ENCODE measurements at regions not wholly inside any gene's neighbourhood (a gene's known extent, or its start where the extent isn't known, plus 50 kb on each side); places are given as distances from the start of the nearest gene placed in this dataset.

- TF ChIP-seq, protein P1, sequence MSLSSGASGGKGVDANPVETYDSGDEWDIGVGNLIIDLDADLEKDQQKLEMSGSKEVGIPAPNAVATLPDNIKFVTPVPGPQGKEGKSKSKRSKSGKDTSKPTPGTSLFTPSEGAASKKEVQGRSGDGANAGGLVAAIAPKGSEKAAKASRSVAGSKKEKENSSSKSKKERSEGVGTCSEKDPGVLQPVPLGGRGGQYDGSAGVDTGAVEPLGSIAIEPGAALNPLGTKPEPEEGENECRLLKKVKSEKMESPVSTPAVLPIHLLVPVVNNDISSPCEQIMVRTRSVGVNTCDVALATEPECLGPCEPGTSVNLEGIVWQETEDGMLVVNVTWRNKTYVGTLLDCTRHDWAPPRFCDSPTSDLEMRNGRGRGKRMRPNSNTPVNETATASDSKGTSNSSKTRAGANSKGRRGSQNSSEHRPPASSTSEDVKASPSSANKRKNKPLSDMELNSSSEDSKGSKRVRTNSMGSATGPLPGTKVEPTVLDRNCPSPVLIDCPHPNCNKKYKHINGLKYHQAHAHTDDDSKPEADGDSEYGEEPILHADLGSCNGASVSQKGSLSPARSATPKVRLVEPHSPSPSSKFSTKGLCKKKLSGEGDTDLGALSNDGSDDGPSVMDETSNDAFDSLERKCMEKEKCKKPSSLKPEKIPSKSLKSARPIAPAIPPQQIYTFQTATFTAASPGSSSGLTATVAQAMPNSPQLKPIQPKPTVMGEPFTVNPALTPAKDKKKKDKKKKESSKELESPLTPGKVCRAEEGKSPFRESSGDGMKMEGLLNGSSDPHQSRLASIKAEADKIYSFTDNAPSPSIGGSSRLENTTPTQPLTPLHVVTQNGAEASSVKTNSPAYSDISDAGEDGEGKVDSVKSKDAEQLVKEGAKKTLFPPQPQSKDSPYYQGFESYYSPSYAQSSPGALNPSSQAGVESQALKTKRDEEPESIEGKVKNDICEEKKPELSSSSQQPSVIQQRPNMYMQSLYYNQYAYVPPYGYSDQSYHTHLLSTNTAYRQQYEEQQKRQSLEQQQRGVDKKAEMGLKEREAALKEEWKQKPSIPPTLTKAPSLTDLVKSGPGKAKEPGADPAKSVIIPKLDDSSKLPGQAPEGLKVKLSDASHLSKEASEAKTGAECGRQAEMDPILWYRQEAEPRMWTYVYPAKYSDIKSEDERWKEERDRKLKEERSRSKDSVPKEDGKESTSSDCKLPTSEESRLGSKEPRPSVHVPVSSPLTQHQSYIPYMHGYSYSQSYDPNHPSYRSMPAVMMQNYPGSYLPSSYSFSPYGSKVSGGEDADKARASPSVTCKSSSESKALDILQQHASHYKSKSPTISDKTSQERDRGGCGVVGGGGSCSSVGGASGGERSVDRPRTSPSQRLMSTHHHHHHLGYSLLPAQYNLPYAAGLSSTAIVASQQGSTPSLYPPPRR (CRISPR knock-in tag; IDR thresholded peaks at IDR 0.05; ENCODE audit: borderline replicate concordance) = peak; percentile 42; the same call in 1 of the 2 replicates
- TF ChIP-seq FOXO1 (CRISPR knock-in tag; IDR thresholded peaks at IDR 0.05) (peak; percentile 93), TBX3 (IDR thresholded peaks at IDR 0.05; ENCODE audit: borderline replicate concordance) (no peak), NCOR1 (IDR thresholded peaks at IDR 0.05; ENCODE audit: borderline replicate concordance, low read length) (peak; percentile 30; the same call in 1 of the 2 replicates), FOSL1 (CRISPR knock-in tag; IDR thresholded peaks at IDR 0.05; ENCODE audit: borderline replicate concordance) (no peak), RARA (CRISPR knock-in tag; IDR thresholded peaks at IDR 0.05) (peak; percentile 42; the same call in 1 of the 2 replicates), SETDB1 (CRISPR knock-in tag; IDR thresholded peaks at IDR 0.05; ENCODE audit: borderline replicate concordance) (no peak), ZNF281 (CRISPR knock-in tag; IDR thresholded peaks at IDR 0.05; ENCODE audit: borderline replicate concordance) (peak; percentile 98), HOXA3 (CRISPR knock-in tag; IDR thresholded peaks at IDR 0.05) (peak; percentile 48; the same call in 1 of the 2 replicates), ZNF451 (CRISPR knock-in tag; IDR thresholded peaks at IDR 0.05) (no peak), CSRNP1 (CRISPR knock-in tag; IDR thresholded peaks at IDR 0.05) (no peak), DMAP1 (CRISPR knock-in tag; IDR thresholded peaks at IDR 0.05) (no peak)
- TF ChIP-seq, protein P2, sequence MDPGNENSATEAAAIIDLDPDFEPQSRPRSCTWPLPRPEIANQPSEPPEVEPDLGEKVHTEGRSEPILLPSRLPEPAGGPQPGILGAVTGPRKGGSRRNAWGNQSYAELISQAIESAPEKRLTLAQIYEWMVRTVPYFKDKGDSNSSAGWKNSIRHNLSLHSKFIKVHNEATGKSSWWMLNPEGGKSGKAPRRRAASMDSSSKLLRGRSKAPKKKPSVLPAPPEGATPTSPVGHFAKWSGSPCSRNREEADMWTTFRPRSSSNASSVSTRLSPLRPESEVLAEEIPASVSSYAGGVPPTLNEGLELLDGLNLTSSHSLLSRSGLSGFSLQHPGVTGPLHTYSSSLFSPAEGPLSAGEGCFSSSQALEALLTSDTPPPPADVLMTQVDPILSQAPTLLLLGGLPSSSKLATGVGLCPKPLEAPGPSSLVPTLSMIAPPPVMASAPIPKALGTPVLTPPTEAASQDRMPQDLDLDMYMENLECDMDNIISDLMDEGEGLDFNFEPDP (CRISPR knock-in tag; conservative IDR thresholded peaks at IDR 0.05) = no peak
- TF ChIP-seq, protein P3, sequence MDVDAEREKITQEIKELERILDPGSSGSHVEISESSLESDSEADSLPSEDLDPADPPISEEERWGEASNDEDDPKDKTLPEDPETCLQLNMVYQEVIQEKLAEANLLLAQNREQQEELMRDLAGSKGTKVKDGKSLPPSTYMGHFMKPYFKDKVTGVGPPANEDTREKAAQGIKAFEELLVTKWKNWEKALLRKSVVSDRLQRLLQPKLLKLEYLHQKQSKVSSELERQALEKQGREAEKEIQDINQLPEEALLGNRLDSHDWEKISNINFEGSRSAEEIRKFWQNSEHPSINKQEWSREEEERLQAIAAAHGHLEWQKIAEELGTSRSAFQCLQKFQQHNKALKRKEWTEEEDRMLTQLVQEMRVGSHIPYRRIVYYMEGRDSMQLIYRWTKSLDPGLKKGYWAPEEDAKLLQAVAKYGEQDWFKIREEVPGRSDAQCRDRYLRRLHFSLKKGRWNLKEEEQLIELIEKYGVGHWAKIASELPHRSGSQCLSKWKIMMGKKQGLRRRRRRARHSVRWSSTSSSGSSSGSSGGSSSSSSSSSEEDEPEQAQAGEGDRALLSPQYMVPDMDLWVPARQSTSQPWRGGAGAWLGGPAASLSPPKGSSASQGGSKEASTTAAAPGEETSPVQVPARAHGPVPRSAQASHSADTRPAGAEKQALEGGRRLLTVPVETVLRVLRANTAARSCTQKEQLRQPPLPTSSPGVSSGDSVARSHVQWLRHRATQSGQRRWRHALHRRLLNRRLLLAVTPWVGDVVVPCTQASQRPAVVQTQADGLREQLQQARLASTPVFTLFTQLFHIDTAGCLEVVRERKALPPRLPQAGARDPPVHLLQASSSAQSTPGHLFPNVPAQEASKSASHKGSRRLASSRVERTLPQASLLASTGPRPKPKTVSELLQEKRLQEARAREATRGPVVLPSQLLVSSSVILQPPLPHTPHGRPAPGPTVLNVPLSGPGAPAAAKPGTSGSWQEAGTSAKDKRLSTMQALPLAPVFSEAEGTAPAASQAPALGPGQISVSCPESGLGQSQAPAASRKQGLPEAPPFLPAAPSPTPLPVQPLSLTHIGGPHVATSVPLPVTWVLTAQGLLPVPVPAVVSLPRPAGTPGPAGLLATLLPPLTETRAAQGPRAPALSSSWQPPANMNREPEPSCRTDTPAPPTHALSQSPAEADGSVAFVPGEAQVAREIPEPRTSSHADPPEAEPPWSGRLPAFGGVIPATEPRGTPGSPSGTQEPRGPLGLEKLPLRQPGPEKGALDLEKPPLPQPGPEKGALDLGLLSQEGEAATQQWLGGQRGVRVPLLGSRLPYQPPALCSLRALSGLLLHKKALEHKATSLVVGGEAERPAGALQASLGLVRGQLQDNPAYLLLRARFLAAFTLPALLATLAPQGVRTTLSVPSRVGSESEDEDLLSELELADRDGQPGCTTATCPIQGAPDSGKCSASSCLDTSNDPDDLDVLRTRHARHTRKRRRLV (CRISPR knock-in tag; IDR thresholded peaks at IDR 0.05) = no peak
Measured at GRCh38 chr18:22069916-22070315, 99.5 kb upstream of the GATA6 start (continued).
